ENCODE measurements at regions not wholly inside any gene's neighbourhood (a gene's known extent, or its start where the extent isn't known, plus 50 kb on each side); places are given as distances from the start of the nearest gene placed in this dataset.
"Not testable (repeated sequence)": the region's sequence is repeated elsewhere in the genome, so short reads cannot be mapped to it uniquely, and the experiment has no call there.

GRCh38 chr11:25252854-25253253 is 756.0 kb downstream of the LUZP2 start:
- H3K4me3 ChIP-seq, result no peak overlapping the region
- no peak overlapping the region for H3K27ac ChIP-seq
- 53 to 78% methylated on average over 4 of the region's 4 CpGs for WGBS, 2 donors
- H3K27me3 ChIP-seq, result no peaks in the 10 kb centered on the region
- no peak for DNase-seq
- H3K4me1 ChIP-seq, result no peaks in the 10 kb centered on the region
- intact Hi-C loops (cut with DNase I), result no loop called here
- H3K9me3 ChIP-seq, result no peaks in the 10 kb centered on the region
- no peak for TF ChIP-seq POLR2AphosphoS5 (IDR thresholded peaks at IDR 0.05)
- H3K36me3 ChIP-seq, result no peaks in the 10 kb centered on the region

- H3K27me3 ChIP-seq; H3K36me3 ChIP-seq; H3K27ac ChIP-seq; DNase-seq; intact Hi-C loops (cut with DNase I); H3K4me1 ChIP-seq; H3K4me3 ChIP-seq; H3K9me3 ChIP-seq: not testable (repeated sequence)
- 78 to 87% methylated on average over 4 of the region's 4 CpGs for WGBS, 2 donors
Measured at GRCh38 chr11:25263861-25264260, 767.0 kb downstream of the LUZP2 start.

- H3K4me1 ChIP-seq, result no peaks in the 10 kb centered on the region
- H3K9me3 ChIP-seq, result no peaks in the 10 kb centered on the region
- no peaks in the 10 kb centered on the region for H3K36me3 ChIP-seq
- no peaks in the 10 kb centered on the region for H3K27me3 ChIP-seq
- TF ChIP-seq EP300 (IDR thresholded peaks at IDR 0.05), result no peak
- intact Hi-C loops (cut with DNase I), result no loop called here
- no peak overlapping the region for H3K4me3 ChIP-seq
- no peak overlapping the region for H3K27ac ChIP-seq
- no peak for DNase-seq
Measured at GRCh38 chr11:25271301-25271700, 774.4 kb downstream of the LUZP2 start.

- Histone ChIP-seq H3K36me3 (no peaks in the 10 kb centered on the region), H3K27me3 (no peaks in the 10 kb centered on the region), H3K4me1 (no peaks in the 10 kb centered on the region), H3K27ac (no peak overlapping the region), H3K4me3 (no peak overlapping the region), H3K9me3 (no peaks in the 10 kb centered on the region)
- TF ChIP-seq CTCF (IDR thresholded peaks at IDR 0.05) (no peak), POLR2AphosphoS5 (IDR thresholded peaks at IDR 0.05) (no peak), POLR2A (IDR thresholded peaks at IDR 0.05) (no peak), EP300 (IDR thresholded peaks at IDR 0.05) (no peak)
- DNase-seq, result no peak
- intact Hi-C loops (cut with DNase I), result no loop called here
Measured at GRCh38 chr11:25272214-25272613, 775.4 kb downstream of the LUZP2 start.

- H3K27ac ChIP-seq; H3K36me3 ChIP-seq; H3K27me3 ChIP-seq; DNase-seq; intact Hi-C loops (cut with DNase I); H3K4me1 ChIP-seq; H3K9me3 ChIP-seq; H3K4me3 ChIP-seq: not testable (repeated sequence)
- WGBS, 2 donors, result 74 to 84% methylated on average over 7 of the region's 7 CpGs
Measured at GRCh38 chr11:25280821-25281220, 784.0 kb downstream of the LUZP2 start.

GRCh38 chr11:25293166-25293565 is 796.3 kb downstream of the LUZP2 start:
- DNase-seq, result no peak
- no peak overlapping the region for H3K4me3 ChIP-seq
- intact Hi-C loops (cut with DNase I), result no loop called here
- WGBS, 2 donors, result 83 to 84% methylated on average over 1 of the region's 1 CpG
- H3K27me3 ChIP-seq, result no peaks in the 10 kb centered on the region
- H3K27ac ChIP-seq, result no peak overlapping the region
- no peaks in the 10 kb centered on the region for H3K36me3 ChIP-seq
- TF ChIP-seq CTCF (IDR thresholded peaks at IDR 0.05), result no peak
- H3K9me3 ChIP-seq, result no peaks in the 10 kb centered on the region
- no peaks in the 10 kb centered on the region for H3K4me1 ChIP-seq

GRCh38 chr11:25298450-25298849 is 801.6 kb downstream of the LUZP2 start:
- TF ChIP-seq POLR2AphosphoS5 (IDR thresholded peaks at IDR 0.05), result no peak
- no peak for TF ChIP-seq CTCF (IDR thresholded peaks at IDR 0.05)
- TF ChIP-seq EP300 (IDR thresholded peaks at IDR 0.05), result no peak
- no peak for TF ChIP-seq POLR2A (IDR thresholded peaks at IDR 0.05)
- Histone ChIP-seq H3K27me3 (no peaks in the 10 kb centered on the region), H3K4me3 (no peak overlapping the region), H3K36me3 (no peaks in the 10 kb centered on the region), H3K9me3 (no peaks in the 10 kb centered on the region), H3K27ac (no peak overlapping the region), H3K4me1 (no peaks in the 10 kb centered on the region)
- intact Hi-C loops (cut with DNase I), result no loop called here
- DNase-seq, result no peak
- 92 to 94% methylated on average over 2 of the region's 2 CpGs for WGBS, 2 donors
